WTC11 (cell line): ENCODE measurements at regions not wholly inside any gene's neighbourhood (a gene's known extent, or its start where the extent isn't known, plus 50 kb on each side); places are given as distances from the start of the nearest gene placed in this dataset.

Experiments
- ATAC-seq: fragments of 200-7000 bp; cut with Tn5 transposase; 2 replicates; pipeline ENCODE4 v1.10.0; 2021; ENCODE audit warnings: mild to moderate bottlenecking, moderate library complexity
- CTCF ChIA-PET: fragments of 300-600 bp; sonication (Branson Sonifier 250); formaldehyde crosslinking; loops from one replicate; lab custom pipeline; 2021; ENCODE audit warnings: antibody characterized with exemption; lab: Charles Lee
- POLR2A ChIA-PET: fragments of 350-600 bp; sonication (Branson Sonifier 250); formaldehyde crosslinking; loops from one replicate; lab custom pipeline; 2021; ENCODE audit warnings: antibody characterized with exemption; lab: Charles Lee
- DNase-seq: peaks from one replicate; pipeline ENCODE4 v3.0.0; 2021; ENCODE audit warnings: low spot score
- H3K27ac Mint-ChIP-seq: 2 replicates; pipeline ENCODE4 v1.8.0; 2021; ENCODE audit warnings: mixed read lengths
- H3K27me3 Mint-ChIP-seq: 2 replicates; pipeline ENCODE4 v1.8.0; 2021; ENCODE audit warnings: low read depth, mild to moderate bottlenecking, moderate library complexity, mixed read lengths
- H3K36me3 Mint-ChIP-seq: 2 replicates; pipeline ENCODE4 v1.8.0; 2021; ENCODE audit warnings: mixed read lengths
- H3K4me1 Mint-ChIP-seq: 2 replicates; pipeline ENCODE4 v1.8.0; 2022; ENCODE audit warnings: mixed read lengths
- H3K4me3 Mint-ChIP-seq: 2 replicates; pipeline ENCODE4 v1.8.0; 2021; ENCODE audit warnings: mild to moderate bottlenecking, moderate library complexity, mixed read lengths
- H3K9me3 Mint-ChIP-seq: 2 replicates; pipeline ENCODE4 v1.8.0; 2021; ENCODE audit warnings: mixed read lengths
- ELF4 ChIP-seq: sonication (generic); formaldehyde crosslinking; IDR thresholded peaks from 2 replicates; pipeline ENCODE4 v1.8.1; 2022; ENCODE audit warnings: low read depth, mild to moderate bottlenecking, moderate library complexity, missing genetic modification reagents
- ERG ChIP-seq: fragments of 250-450 bp; sonication (Bioruptor Pico); IDR thresholded peaks from 2 replicates; pipeline ENCODE4 v1.8.0; 2021; ENCODE audit warnings: mild to moderate bottlenecking
- GABPB1 ChIP-seq: sonication (generic); formaldehyde crosslinking; IDR thresholded peaks from 2 replicates; pipeline ENCODE4 v1.8.1; 2023; ENCODE audit warnings: mild to moderate bottlenecking, missing genetic modification reagents
- GTF2I ChIP-seq: fragments of 250-450 bp; sonication (Bioruptor Pico); conservative IDR thresholded peaks from 2 replicates; pipeline ENCODE4 v1.4.0; 2021; ENCODE audit warnings: mild to moderate bottlenecking
- NR1H2 ChIP-seq: sonication (generic); formaldehyde crosslinking; IDR thresholded peaks from 2 replicates; pipeline ENCODE4 v1.9.0; 2021; ENCODE audit warnings: mild to moderate bottlenecking, moderate library complexity, missing genetic modification reagents
- NR2C2 ChIP-seq: sonication (generic); formaldehyde crosslinking; IDR thresholded peaks from 2 replicates; pipeline ENCODE4 v1.8.0; 2022; ENCODE audit warnings: mild to moderate bottlenecking, missing genetic modification reagents
- SP1 ChIP-seq: sonication (generic); formaldehyde crosslinking; conservative IDR thresholded peaks from 2 replicates; pipeline ENCODE4 v1.8.1; 2022; ENCODE audit warnings: missing genetic modification reagents
- USF1 ChIP-seq: sonication (generic); formaldehyde crosslinking; IDR thresholded peaks from 2 replicates; pipeline ENCODE4 v1.8.0; 2022; ENCODE audit warnings: mild to moderate bottlenecking, missing genetic modification reagents
- ZNF219 ChIP-seq: sonication (generic); formaldehyde crosslinking; IDR thresholded peaks from 2 replicates; pipeline ENCODE4 v1.8.0; 2023; ENCODE audit warnings: missing genetic modification reagents, mild to moderate bottlenecking, borderline replicate concordance
- ZNF317 ChIP-seq: sonication (generic); formaldehyde crosslinking; IDR thresholded peaks from 2 replicates; pipeline ENCODE4 v1.8.1; 2023; ENCODE audit warnings: low read depth, mild to moderate bottlenecking, moderate library complexity, missing genetic modification reagents, borderline replicate concordance
- ZNF423 ChIP-seq: fragments of 250-450 bp; sonication (Bioruptor Pico); IDR thresholded peaks from 2 replicates; pipeline ENCODE4 v2.1.2; 2022; ENCODE audit warnings: mild to moderate bottlenecking, moderate library complexity
- ZNF425 ChIP-seq: fragments of 250-450 bp; sonication (Bioruptor Pico); conservative IDR thresholded peaks from 2 replicates; pipeline ENCODE4 v1.9.0; 2021; ENCODE audit warnings: mild to moderate bottlenecking
- TF ChIP-seq, protein P1 (sequence below): sonication (generic); formaldehyde crosslinking; IDR thresholded peaks from 2 replicates; pipeline ENCODE4 v1.8.1; 2023; ENCODE audit warnings: mild to moderate bottlenecking, missing genetic modification reagents, borderline replicate concordance
- TF ChIP-seq, protein P2 (sequence below): sonication (generic); formaldehyde crosslinking; IDR thresholded peaks from 2 replicates; pipeline ENCODE4 v1.8.1; 2023; ENCODE audit warnings: mild to moderate bottlenecking, missing genetic modification reagents, moderate library complexity
- TF ChIP-seq, protein P3 (sequence below): fragments of 250-450 bp; sonication (Bioruptor Pico); IDR thresholded peaks from 2 replicates; pipeline ENCODE4 v1.9.0; 2021; ENCODE audit warnings: mild to moderate bottlenecking
- TF ChIP-seq, protein P4 (sequence below): sonication (generic); formaldehyde crosslinking; IDR thresholded peaks from 2 replicates; pipeline ENCODE4 v1.8.0; 2023; ENCODE audit warnings: missing genetic modification reagents, mild to moderate bottlenecking, borderline replicate concordance

GRCh38 chr7:17559388-17559787, 260.9 kb downstream of the AHR start (continued):
- TF ChIP-seq, protein P1, sequence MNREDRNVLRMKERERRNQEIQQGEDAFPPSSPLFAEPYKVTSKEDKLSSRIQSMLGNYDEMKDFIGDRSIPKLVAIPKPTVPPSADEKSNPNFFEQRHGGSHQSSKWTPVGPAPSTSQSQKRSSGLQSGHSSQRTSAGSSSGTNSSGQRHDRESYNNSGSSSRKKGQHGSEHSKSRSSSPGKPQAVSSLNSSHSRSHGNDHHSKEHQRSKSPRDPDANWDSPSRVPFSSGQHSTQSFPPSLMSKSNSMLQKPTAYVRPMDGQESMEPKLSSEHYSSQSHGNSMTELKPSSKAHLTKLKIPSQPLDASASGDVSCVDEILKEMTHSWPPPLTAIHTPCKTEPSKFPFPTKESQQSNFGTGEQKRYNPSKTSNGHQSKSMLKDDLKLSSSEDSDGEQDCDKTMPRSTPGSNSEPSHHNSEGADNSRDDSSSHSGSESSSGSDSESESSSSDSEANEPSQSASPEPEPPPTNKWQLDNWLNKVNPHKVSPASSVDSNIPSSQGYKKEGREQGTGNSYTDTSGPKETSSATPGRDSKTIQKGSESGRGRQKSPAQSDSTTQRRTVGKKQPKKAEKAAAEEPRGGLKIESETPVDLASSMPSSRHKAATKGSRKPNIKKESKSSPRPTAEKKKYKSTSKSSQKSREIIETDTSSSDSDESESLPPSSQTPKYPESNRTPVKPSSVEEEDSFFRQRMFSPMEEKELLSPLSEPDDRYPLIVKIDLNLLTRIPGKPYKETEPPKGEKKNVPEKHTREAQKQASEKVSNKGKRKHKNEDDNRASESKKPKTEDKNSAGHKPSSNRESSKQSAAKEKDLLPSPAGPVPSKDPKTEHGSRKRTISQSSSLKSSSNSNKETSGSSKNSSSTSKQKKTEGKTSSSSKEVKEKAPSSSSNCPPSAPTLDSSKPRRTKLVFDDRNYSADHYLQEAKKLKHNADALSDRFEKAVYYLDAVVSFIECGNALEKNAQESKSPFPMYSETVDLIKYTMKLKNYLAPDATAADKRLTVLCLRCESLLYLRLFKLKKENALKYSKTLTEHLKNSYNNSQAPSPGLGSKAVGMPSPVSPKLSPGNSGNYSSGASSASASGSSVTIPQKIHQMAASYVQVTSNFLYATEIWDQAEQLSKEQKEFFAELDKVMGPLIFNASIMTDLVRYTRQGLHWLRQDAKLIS (CRISPR knock-in tag) = no peak
- TF ChIP-seq NR1H2 = no peak
- TF ChIP-seq, protein P2, sequence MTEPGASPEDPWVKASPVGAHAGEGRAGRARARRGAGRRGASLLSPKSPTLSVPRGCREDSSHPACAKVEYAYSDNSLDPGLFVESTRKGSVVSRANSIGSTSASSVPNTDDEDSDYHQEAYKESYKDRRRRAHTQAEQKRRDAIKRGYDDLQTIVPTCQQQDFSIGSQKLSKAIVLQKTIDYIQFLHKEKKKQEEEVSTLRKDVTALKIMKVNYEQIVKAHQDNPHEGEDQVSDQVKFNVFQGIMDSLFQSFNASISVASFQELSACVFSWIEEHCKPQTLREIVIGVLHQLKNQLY (CRISPR knock-in tag) = no peak
- no peak for TF ChIP-seq NR2C2 (CRISPR knock-in tag)
- no peak for TF ChIP-seq ZNF425 (CRISPR knock-in tag)
- TF ChIP-seq, protein P3, sequence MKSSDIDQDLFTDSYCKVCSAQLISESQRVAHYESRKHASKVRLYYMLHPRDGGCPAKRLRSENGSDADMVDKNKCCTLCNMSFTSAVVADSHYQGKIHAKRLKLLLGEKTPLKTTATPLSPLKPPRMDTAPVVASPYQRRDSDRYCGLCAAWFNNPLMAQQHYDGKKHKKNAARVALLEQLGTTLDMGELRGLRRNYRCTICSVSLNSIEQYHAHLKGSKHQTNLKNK = no peak
- no peak for TF ChIP-seq USF1 (CRISPR knock-in tag)
- TF ChIP-seq ERG (CRISPR knock-in tag) = no peak
- no peak for TF ChIP-seq ZNF423
- TF ChIP-seq ELF4 (CRISPR knock-in tag) = no peak
- TF ChIP-seq SP1 (CRISPR knock-in tag) = no peak

DNA sequence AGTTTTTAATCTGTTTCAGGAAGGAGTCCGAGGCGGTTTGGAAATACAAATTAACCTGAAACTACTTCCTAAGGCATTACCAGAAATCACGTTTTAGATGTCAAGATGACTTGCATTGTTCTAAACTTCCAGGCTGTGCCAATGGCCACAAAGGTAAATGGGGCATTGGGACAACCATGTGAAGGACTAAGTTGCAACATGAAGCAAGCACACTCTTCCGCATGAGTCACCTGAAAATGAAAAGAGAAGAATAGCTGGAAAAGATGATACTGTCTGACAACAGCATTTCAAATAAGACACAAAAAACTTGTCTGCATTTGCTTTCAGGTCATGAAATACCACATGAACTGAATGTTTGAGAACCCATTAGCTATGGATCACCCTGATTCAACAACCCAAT, 262.1 kb downstream of the AHR start:
- H3K27ac Mint-ChIP-seq = no peak overlapping the region; the same call in 1 of the 2 replicates
- H3K4me1 Mint-ChIP-seq = no peaks in the 10 kb centered on the region
- H3K27me3 Mint-ChIP-seq = no peaks in the 10 kb centered on the region
- POLR2A ChIA-PET = no interaction called here
- CTCF ChIA-PET = no interaction called here
- no peak overlapping the region for H3K4me3 Mint-ChIP-seq
- ATAC-seq = no peak
- no peaks in the 10 kb centered on the region for H3K36me3 Mint-ChIP-seq
- DNase-seq = no peak
- H3K9me3 Mint-ChIP-seq = peaks cover 4% of the 10 kb centered on the region
- TF ChIP-seq ZNF317 (CRISPR knock-in tag) = no peak

DNA sequence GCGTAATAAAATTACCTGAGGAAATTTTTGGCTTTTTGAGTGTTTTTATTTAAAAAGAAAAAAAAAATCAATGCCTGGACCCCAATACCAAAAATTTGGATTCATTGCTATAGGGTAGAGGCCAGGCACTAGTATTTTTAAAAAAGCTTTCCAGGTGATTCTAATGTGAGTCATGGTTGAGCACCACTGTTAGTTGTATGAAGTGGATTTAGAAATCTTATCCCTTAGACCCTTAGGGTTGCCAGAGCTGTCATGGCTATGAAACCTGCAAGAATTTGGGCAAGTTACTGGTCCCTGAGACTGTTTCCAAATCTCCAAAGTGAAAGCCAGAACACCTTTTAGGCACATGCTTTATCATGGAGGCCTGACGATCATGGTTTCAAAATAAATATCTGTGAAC, 262.5 kb downstream of the AHR start:
- Mint-ChIP-seq H3K27ac (no peak overlapping the region), H3K4me3 (no peak overlapping the region), H3K4me1 (no peaks in the 10 kb centered on the region)
- TF ChIP-seq ZNF219 (CRISPR knock-in tag) = no peak
- no peak for TF ChIP-seq ZNF423
- no peak for TF ChIP-seq GTF2I
- TF ChIP-seq GABPB1 = no peak
- TF ChIP-seq, protein P4, sequence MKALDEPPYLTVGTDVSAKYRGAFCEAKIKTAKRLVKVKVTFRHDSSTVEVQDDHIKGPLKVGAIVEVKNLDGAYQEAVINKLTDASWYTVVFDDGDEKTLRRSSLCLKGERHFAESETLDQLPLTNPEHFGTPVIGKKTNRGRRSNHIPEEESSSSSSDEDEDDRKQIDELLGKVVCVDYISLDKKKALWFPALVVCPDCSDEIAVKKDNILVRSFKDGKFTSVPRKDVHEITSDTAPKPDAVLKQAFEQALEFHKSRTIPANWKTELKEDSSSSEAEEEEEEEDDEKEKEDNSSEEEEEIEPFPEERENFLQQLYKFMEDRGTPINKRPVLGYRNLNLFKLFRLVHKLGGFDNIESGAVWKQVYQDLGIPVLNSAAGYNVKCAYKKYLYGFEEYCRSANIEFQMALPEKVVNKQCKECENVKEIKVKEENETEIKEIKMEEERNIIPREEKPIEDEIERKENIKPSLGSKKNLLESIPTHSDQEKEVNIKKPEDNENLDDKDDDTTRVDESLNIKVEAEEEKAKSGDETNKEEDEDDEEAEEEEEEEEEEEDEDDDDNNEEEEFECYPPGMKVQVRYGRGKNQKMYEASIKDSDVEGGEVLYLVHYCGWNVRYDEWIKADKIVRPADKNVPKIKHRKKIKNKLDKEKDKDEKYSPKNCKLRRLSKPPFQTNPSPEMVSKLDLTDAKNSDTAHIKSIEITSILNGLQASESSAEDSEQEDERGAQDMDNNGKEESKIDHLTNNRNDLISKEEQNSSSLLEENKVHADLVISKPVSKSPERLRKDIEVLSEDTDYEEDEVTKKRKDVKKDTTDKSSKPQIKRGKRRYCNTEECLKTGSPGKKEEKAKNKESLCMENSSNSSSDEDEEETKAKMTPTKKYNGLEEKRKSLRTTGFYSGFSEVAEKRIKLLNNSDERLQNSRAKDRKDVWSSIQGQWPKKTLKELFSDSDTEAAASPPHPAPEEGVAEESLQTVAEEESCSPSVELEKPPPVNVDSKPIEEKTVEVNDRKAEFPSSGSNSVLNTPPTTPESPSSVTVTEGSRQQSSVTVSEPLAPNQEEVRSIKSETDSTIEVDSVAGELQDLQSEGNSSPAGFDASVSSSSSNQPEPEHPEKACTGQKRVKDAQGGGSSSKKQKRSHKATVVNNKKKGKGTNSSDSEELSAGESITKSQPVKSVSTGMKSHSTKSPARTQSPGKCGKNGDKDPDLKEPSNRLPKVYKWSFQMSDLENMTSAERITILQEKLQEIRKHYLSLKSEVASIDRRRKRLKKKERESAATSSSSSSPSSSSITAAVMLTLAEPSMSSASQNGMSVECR = no peak
- TF ChIP-seq NR1H2 = no peak
- TF ChIP-seq, all 79 proteins: peak for 0
- H3K27me3 Mint-ChIP-seq = no peaks in the 10 kb centered on the region
- H3K36me3 Mint-ChIP-seq = no peaks in the 10 kb centered on the region
- DNase-seq (no peak), ATAC-seq (no peak)
- ChIA-PET CTCF (no interaction called here), POLR2A (no interaction called here)
- peaks cover 4% of the 10 kb centered on the region for H3K9me3 Mint-ChIP-seq
